CD14-positive monocyte (primary cell): ENCODE measurements at regions not wholly inside any gene's neighbourhood (a gene's known extent, or its start where the extent isn't known, plus 50 kb on each side); places are given as distances from the start of the nearest gene placed in this dataset.

Source experiments
- DNase-seq, 3 donors: peaks; one replicate each; pipeline ENCODE4 v3.0.0-alpha.2; 2011 to 2022
- H2AFZ ChIP-seq: 2 replicates; pipeline ENCODE4 v1.6.0; 2012; ENCODE audit warnings: mild to moderate bottlenecking, low read depth, low read length, inconsistent platforms; ENCODE audit not compliant: insufficient read depth, poor library complexity, severe bottlenecking
- H3K27ac ChIP-seq, 2 donors: 1 replicate in 1 of 2; 2 replicates in 1 of 2; pipeline ENCODE4 v1.5.1; 2012 to 2013; ENCODE audit warnings: low read length in 2 of 2, control low read depth in 1 of 2, inconsistent platforms in 1 of 2, low read depth in 1 of 2, mild to moderate bottlenecking in 1 of 2
- H3K27me3 ChIP-seq, 2 donors: one replicate each; pipeline versions ENCODE4 v1.6.0 to v1.6.1; 2011 to 2013; ENCODE audit warnings: low read length in 2 of 2; ENCODE audit not compliant: control insufficient read depth in 2 of 2, insufficient read depth in 2 of 2
- H3K36me3 ChIP-seq, 2 donors: replicated peaks in 1 of 2; 1 replicate in 1 of 2; 2 replicates in 1 of 2; pipeline versions ENCODE4 v1.5.1 to v1.6.1; 2012 to 2013; ENCODE audit warnings: low read length in 2 of 2, control low read depth in 1 of 2, inconsistent platforms in 1 of 2, mild to moderate bottlenecking in 1 of 2; ENCODE audit not compliant: insufficient read depth in 2 of 2, control insufficient read depth in 1 of 2
- H3K4me1 ChIP-seq, 2 donors: 1 replicate in 1 of 2; 2 replicates in 1 of 2; pipeline versions ENCODE4 v1.5.1 to v1.6.1; 2012 to 2013; ENCODE audit warnings: low read length in 2 of 2, control low read depth in 1 of 2, inconsistent platforms in 1 of 2, mild to moderate bottlenecking in 1 of 2, moderate library complexity in 1 of 2; ENCODE audit not compliant: insufficient read depth in 2 of 2, control insufficient read depth in 1 of 2
- H3K4me2 ChIP-seq: replicated peaks from 2 replicates; pipeline ENCODE3; 2012; ENCODE audit warnings: low read length, moderate library complexity, mild to moderate bottlenecking; ENCODE audit not compliant: poor library complexity, severe bottlenecking; ENCODE audit errors: extremely low read depth
- H3K4me3 ChIP-seq, 3 experiments: fragments of 200-600 bp in 1 of 3; sonication (generic) in 1 of 3; replicated peaks in 1 of 3; 1 replicate in 2 of 3; 2 replicates in 1 of 3; pipeline ENCODE4 v1.5.1; 2011 to 2013; ENCODE audit warnings: low read length in 3 of 3, mild to moderate bottlenecking in 3 of 3, control low read depth in 2 of 3, low read depth in 2 of 3, inconsistent platforms in 1 of 3, moderate library complexity in 1 of 3
- H3K79me2 ChIP-seq: 2 replicates; pipeline ENCODE4 v1.6.0; 2012; ENCODE audit warnings: mild to moderate bottlenecking, control low read depth, inconsistent platforms, low read length, moderate library complexity; ENCODE audit not compliant: insufficient read depth
- H3K9ac ChIP-seq: 2 replicates; pipeline ENCODE4 v1.6.0; 2017; ENCODE audit warnings: low read length, mild to moderate bottlenecking; ENCODE audit not compliant: insufficient read depth, poor library complexity, severe bottlenecking
- H3K9me3 ChIP-seq, 2 donors: replicated peaks in 1 of 2; 1 replicate in 1 of 2; 2 replicates in 1 of 2; pipeline versions ENCODE4 v1.5.1 to v1.6.1; 2012 to 2013; ENCODE audit warnings: low read length in 2 of 2, control low read depth in 1 of 2; ENCODE audit not compliant: control insufficient read depth in 1 of 2, insufficient read depth in 1 of 2
- H4K20me1 ChIP-seq: 2 replicates; pipeline ENCODE4 v1.6.0; 2012; ENCODE audit warnings: mild to moderate bottlenecking, low read length, control low read depth, moderate library complexity; ENCODE audit not compliant: insufficient read depth
- H3K27ac Mint-ChIP-seq, 7 donors: one replicate each; pipeline ENCODE4 v1.8.0; 2020; ENCODE audit warnings: mild to moderate bottlenecking in 7 of 7, mixed read lengths in 7 of 7, moderate library complexity in 6 of 7, inconsistent platforms in 2 of 7
- H3K27me3 Mint-ChIP-seq, 3 donors: one replicate each; pipeline ENCODE4 v1.8.0; 2021 to 2022; ENCODE audit warnings: low read depth in 3 of 3, mild to moderate bottlenecking in 3 of 3, mixed read lengths in 3 of 3, moderate library complexity in 3 of 3, inconsistent platforms in 1 of 3
- H3K36me3 Mint-ChIP-seq, 2 donors: one replicate each; pipeline ENCODE4 v1.8.0; 2020; ENCODE audit warnings: mixed read lengths in 2 of 2, inconsistent platforms in 1 of 2, mild to moderate bottlenecking in 1 of 2
- H3K4me1 Mint-ChIP-seq: one replicate; pipeline ENCODE4 v1.8.0; 2020; ENCODE audit warnings: mild to moderate bottlenecking, mixed read lengths
- H3K4me3 Mint-ChIP-seq, 2 donors: one replicate each; pipeline ENCODE4 v1.8.0; 2020; ENCODE audit warnings: mild to moderate bottlenecking in 2 of 2, mixed read lengths in 2 of 2, moderate library complexity in 1 of 2
- H3K9me3 Mint-ChIP-seq, 7 donors: one replicate each; pipeline ENCODE4 v1.8.0; 2020 to 2022; ENCODE audit warnings: mixed read lengths in 7 of 7, mild to moderate bottlenecking in 6 of 7, moderate library complexity in 6 of 7, inconsistent platforms in 2 of 7
- CTCF ChIP-seq: fragments of 200-600 bp; IDR thresholded peaks from one replicate; pipeline ENCODE4 v1.8.0; 2022; ENCODE audit warnings: antibody characterized with exemption, mild to moderate bottlenecking
- WGBS: methylation state at CpG from one replicate; pipeline ENCODE4 v1.1.5; 2013; ENCODE audit warnings: missing lambda C conversion rate; ENCODE audit not compliant: insufficient coverage; 5-methylcytosine and 5-hydroxymethylcytosine counted together
- intact Hi-C, 2 donors: fragments of 100-400 bp; cut with micrococcal nuclease; formaldehyde crosslinking; loops; one replicate each; pipeline versions ENCODE4 v1.15.0 to v1.15.1; 2023

GRCh38 chr20:50439539-50440453 is 70.4 kb upstream of the PTPN1 start:
- no peak for DNase-seq
- WGBS: 86% methylated on average over 4 of the region's 7 CpGs
- H3K9ac ChIP-seq: peak overlapping the region; percentile 0
- Mint-ChIP-seq H3K4me1 (peaks cover 30% of the 10 kb centered on the region), H3K4me3 (peak overlapping the region in 1 of 2 donors; percentile 72), H3K36me3 (no peaks in the 10 kb centered on the region), H3K9me3 (peaks cover 0 to 2% (median 0%) of the 10 kb centered on the region in 7 donors), H3K27ac (peak overlapping the region; percentile 82 to 95 (median 92)), H3K27me3 (peaks cover 0 to 2% (median 0%) of the 10 kb centered on the region in 3 donors)
- peaks cover 29 to 36% of the 10 kb centered on the region in 2 donors for H3K4me1 ChIP-seq
- H3K4me2 ChIP-seq: no peak overlapping the region
- no peaks in the 10 kb centered on the region for H3K79me2 ChIP-seq
- H3K36me3 ChIP-seq: no peaks in the 10 kb centered on the region
- H3K27me3 ChIP-seq: no peaks in the 10 kb centered on the region
- H3K4me3 ChIP-seq: no peak overlapping the region
- intact Hi-C loops: no loop called here
- H3K27ac ChIP-seq: peak overlapping the region in 1 of 2 donors; percentile 72
- no peaks in the 10 kb centered on the region for H4K20me1 ChIP-seq
- H2AFZ ChIP-seq: no peak overlapping the region
- TF ChIP-seq CTCF: no peak
- H3K9me3 ChIP-seq: no peaks in the 10 kb centered on the region

- no peak overlapping the region for H3K9ac ChIP-seq
- Mint-ChIP-seq H3K27me3 (peaks cover 0 to 2% (median 2%) of the 10 kb centered on the region in 3 donors), H3K27ac (no peak overlapping the region), H3K4me3 (no peak overlapping the region), H3K4me1 (peaks cover 45% of the 10 kb centered on the region), H3K36me3 (peaks cover 0 to 4% of the 10 kb centered on the region in 2 donors), H3K9me3 (no peaks in the 10 kb centered on the region)
- no peaks in the 10 kb centered on the region for H4K20me1 ChIP-seq
- peaks cover 35 to 41% of the 10 kb centered on the region in 2 donors for H3K4me1 ChIP-seq
- no peak overlapping the region for H2AFZ ChIP-seq
- no CpG with 5 or more reads among the region's 4 CpGs for WGBS
- no peaks in the 10 kb centered on the region for H3K27me3 ChIP-seq
- TF ChIP-seq CTCF: no peak
- intact Hi-C loops: no loop called here
- no peaks in the 10 kb centered on the region for H3K36me3 ChIP-seq
- no peaks in the 10 kb centered on the region for H3K9me3 ChIP-seq
- no peak overlapping the region for H3K4me3 ChIP-seq
- no peak overlapping the region for H3K4me2 ChIP-seq
- DNase-seq: no peak
- H3K79me2 ChIP-seq: no peaks in the 10 kb centered on the region
- no peak overlapping the region for H3K27ac ChIP-seq
Measured at GRCh38 chr20:50442512-50442911, 67.7 kb upstream of the PTPN1 start.
